GM19351 (cell line): ENCODE measurements at regions not wholly inside any gene's neighbourhood (a gene's known extent, or its start where the extent isn't known, plus 50 kb on each side); places are given as distances from the start of the nearest gene placed in this dataset.

Source experiments
- ATAC-seq: cut with Tn5 transposase; IDR thresholded peaks from one replicate; pipeline ENCODE4 v1.9.1; 2021; ENCODE audit warnings: mild to moderate bottlenecking, moderate library complexity; ENCODE audit not compliant: unreplicated experiment

- ATAC-seq: no peak
Measured at GRCh38 chr4:136581119-136581518, 951.2 kb downstream of the PCDH18 start.

- no peak for ATAC-seq
Measured at GRCh38 chr4:136575146-136575545, 957.1 kb downstream of the PCDH18 start.

GRCh38 chr4:136573460-136573859 lies 958.8 kb downstream of the PCDH18 start:
- ATAC-seq: no peak

DNA sequence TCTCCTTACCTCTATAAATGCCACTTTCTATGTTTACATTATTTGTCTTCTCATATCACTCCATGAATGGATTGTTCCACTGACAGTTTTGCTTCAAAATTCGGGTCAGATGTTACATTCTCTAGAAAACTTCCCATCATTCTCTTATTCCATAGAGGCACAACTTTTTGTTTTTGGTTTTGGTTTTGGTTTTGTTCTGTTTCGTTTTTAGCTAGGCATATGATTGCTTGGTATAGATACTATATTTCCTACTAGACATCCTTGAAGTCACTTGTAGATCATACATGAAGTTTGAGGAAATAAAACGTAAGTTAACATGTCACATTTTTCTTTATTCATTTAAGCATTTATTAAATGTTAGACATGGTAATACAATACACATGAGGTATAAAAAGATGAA lies 961.0 kb downstream of the PCDH18 start:
- ATAC-seq: no peak

GRCh38 chr4:136562834-136563233 lies 969.5 kb downstream of the PCDH18 start:
- no peak for ATAC-seq

GRCh38 chr4:136558940-136559494 lies 973.3 kb downstream of the PCDH18 start:
- no peak for ATAC-seq

GRCh38 chr4:136557396-136557795 lies 974.9 kb downstream of the PCDH18 start:
- ATAC-seq: no peak

GRCh38 chr4:136554033-136554432 lies 978.3 kb downstream of the PCDH18 start:
- ATAC-seq: no peak

DNA sequence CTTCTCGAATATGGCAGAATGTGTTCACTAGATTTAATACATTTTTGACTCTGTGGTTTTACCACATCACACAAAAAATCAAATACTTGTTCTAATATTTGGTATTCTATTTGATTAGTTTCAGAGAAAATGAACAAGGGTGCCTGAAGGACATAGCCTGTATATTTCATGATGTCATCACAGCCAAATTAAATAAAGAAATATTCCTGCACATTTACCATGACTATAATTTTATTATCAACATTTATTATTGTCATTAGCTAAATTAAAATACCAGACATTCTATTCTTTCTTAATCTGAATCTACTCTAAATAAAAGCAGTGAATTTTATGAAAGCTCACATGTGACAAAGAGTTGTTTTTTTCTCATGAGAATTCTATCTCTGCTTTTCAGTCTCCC lies 980.5 kb downstream of the PCDH18 start:
- ATAC-seq: no peak

DNA sequence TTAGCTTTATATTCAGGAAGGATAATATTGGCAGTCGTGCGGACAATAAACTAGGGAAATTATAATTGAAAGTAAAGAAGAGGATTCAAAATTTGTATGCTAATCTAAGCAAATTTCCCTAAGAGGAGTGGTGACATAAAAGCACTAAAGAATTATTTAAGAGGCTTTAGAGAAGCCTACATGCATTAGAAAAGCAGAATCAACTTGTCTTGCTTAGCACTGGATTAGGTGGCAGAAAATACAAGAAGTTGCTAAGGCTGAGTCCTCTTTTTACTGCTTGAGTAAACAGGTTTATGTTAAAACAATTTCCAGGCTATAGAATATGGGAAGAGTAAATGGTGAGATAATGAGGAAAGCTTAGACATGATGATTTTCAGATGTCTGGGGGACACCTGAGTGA lies 991.5 kb downstream of the PCDH18 start:
- ATAC-seq: no peak

DNA sequence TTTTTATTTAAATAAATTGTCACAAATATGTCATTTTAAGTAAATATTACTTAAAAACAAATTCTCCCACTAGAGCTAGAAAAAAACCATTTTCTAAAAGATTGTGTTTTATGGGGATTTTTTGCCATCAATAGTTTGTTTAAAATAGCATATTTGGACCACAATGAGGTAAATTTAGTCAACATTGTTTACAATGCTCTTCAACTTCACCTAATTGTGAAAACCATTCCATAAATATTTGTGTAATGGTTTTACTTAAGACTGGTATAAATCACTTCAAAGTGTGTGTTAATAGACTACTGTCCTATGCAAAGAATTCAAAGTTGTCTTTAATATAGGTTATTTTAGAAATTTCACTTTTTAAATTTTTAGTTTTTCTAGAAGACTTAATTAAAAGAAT lies 1004.2 kb downstream of the PCDH18 start:
- ATAC-seq: no peak

GRCh38 chr4:136526517-136526916 lies 1005.8 kb downstream of the PCDH18 start:
- no peak for ATAC-seq

DNA sequence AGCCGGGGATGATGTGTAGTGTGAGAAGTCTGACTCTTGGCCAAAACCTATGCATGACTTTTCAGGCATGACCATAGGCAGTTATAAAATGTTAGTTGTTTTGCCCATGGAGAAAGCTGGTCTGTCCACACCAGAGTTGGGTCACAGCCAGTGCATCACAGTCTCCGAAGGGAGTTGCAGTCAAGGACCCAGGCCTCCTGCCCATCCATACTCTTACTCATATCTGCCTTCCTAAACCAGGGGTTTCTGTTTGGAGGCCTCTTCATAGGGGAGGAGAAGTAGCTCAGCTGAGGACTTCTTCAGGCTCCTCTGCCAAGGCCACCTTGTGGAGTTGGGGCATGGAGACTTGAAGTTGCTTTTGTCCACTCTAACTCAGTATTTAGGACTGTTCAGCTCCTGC lies 1008.3 kb downstream of the PCDH18 start:
- no peak for ATAC-seq

GRCh38 chr4:136516371-136516770 lies 1015.9 kb downstream of the PCDH18 start:
- no peak for ATAC-seq

- ATAC-seq: no peak
Measured at GRCh38 chr4:136505020-136505419, 1027.3 kb downstream of the PCDH18 start.

- no peak for ATAC-seq
Measured at GRCh38 chr4:136495851-136496250, 1036.4 kb downstream of the PCDH18 start.

- ATAC-seq: no peak
Measured at GRCh38 chr4:136495076-136495475, 1037.2 kb downstream of the PCDH18 start.

DNA sequence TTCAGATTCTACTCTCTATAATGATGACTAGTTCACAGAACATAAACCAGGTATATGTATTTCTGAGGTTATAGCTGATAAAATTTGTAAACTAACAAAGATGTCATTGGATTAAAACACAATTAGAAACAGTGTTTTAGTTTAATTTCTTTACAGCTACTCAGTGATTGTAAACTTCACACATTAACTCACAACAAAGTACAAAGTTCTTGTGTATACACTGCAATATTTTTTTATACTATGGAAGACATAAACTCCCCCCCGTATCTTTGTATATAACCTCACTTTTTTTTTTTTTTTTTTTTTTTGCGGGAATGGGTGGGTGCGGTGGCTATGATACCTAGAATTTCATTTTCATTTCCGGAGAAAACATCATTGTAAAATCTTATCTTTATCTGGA lies 1043.2 kb downstream of the PCDH18 start:
- ATAC-seq: no peak

- no peak for ATAC-seq
Measured at GRCh38 chr4:136484996-136485395, 1047.3 kb downstream of the PCDH18 start.

- ATAC-seq: no peak
Measured at GRCh38 chr4:136476753-136477152, 1055.5 kb downstream of the PCDH18 start.

DNA sequence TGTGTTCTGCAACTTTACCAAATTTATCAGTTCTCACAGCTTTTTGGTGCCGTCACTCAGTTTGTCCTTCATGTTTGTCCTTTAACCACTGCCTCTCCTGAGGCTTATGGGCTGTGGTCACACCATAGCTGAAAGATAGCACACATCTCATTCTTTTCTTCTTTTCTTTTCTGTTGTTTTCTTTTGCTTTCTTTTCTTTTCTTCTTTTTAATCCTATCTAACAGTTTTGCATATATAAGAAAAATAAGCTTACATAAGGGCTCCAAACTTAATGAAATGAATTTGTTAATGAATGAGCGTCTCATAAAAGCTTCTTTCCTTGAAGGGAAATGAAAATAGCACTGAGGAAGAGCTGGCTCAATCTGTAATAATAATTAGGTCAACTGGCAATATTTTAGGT lies 1061.2 kb downstream of the PCDH18 start:
- no peak for ATAC-seq

GRCh38 chr4:136465691-136466090 lies 1066.6 kb downstream of the PCDH18 start:
- ATAC-seq: no peak

DNA sequence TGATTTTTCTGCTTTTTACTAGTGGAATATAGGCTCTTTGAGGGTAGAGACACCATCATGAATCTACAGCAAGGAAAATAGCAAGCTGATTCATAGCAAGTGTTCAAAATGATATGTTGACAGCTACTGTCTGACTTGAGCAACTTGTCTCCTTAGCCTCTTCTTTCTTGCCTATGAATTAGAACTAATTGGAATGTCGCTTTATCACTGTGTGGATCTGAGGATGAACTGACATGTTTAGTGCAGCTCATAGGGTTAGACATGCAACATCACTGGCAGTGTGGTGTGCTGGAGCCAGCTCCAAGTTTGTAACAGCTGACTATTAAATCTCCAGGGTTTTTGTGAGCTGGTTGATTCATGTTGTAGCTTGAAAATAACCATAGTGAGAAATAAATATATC lies 1068.4 kb downstream of the PCDH18 start:
- ATAC-seq: no peak

DNA sequence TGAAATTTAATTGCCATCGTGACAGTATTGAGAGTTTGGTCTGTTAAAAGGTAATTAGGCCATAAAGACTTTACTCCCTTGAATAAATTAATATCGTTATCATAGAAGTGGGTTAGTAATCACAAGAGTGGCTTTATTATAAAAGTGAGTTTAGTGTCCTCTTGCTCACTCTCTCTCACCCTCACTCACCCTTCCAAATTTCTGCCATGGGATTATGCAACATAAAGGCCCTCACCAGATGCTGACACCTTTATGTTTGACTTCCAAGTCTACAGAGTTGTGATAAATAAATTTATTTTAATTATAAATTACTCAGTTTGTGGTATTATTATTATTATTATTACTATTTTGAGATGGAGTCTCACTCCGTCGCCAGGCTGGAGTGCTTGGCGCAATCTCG lies 1070.8 kb downstream of the PCDH18 start:
- no peak for ATAC-seq
